Coronary artery (tissue), 2 donors: ENCODE measurements at regions not wholly inside any gene's neighbourhood (a gene's known extent, or its start where the extent isn't known, plus 50 kb on each side); places are given as distances from the start of the nearest gene placed in this dataset.

Experiments
- DNase-seq: peaks from one replicate; pipeline ENCODE4 v3.0.0-alpha.2; 2017; ENCODE audit warnings: low spot score
- H3K27ac ChIP-seq, 2 donors: fragments of 200-600 bp; sonication (generic); one replicate each; pipeline ENCODE4 v1.5.1; 2016 to 2019
- H3K4me3 ChIP-seq: fragments of 200-600 bp; sonication (generic); 2 replicates; pipeline ENCODE4 v1.5.1; 2016; ENCODE audit warnings: mild to moderate bottlenecking, moderate library complexity
- CTCF ChIP-seq: fragments of 200-600 bp; sonication (generic); IDR thresholded peaks from one replicate; pipeline ENCODE4 v1.5.1; 2019; ENCODE audit warnings: antibody characterized with exemption

- DNase-seq, result no peak
- TF ChIP-seq CTCF, result no peak
These were observed 98.1 kb upstream of the VRK1 start for GRCh38 chr14:96698960-96699539.

DNA sequence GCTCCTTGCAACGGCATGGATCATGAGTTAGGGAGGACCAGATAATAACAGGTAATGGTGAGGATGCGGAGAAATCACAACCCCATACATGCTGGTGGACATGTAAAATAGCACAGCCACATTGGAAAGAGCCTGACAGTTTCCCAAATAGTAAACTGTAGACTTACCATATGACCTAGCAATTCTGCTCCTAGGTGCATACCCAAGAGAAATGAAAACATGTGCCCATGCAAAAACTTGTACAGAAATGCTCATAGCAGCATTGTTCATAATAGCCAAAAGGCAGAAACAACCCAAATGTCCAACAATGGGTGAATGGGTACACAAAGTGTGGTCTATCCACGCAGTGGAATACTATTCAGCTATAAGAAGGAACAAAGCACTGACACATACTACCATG is 97.5 kb upstream of the VRK1 start:
- Histone ChIP-seq H3K27ac (no peak overlapping the region), H3K4me3 (no peak overlapping the region)
- TF ChIP-seq CTCF, result no peak
- no peak for DNase-seq

More at GRCh38 chr14:96698960-96699539, 98.1 kb upstream of the VRK1 start:
- Histone ChIP-seq H3K27ac (no peak overlapping the region), H3K4me3 (no peak overlapping the region)

DNA sequence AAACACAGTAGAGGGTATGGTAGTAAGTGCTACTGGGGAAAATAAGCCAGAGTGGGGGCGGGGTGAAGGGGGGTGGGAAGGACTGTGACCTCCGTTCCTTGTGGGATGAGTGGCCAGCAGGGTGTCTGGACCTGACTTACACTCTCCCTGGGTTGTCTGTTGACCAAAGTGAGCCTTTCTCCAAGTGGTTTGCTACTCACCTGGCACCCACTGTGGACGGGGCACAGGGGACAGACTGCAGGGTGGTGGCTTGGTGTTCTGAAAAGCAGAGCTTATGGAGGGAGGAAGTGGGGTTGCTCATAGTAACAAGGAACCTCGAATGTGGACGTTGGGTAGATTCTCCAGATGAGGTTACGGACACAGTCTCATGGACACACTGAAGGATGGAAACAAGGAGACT is 94.4 kb upstream of the VRK1 start:
- H3K27ac ChIP-seq, result no peak overlapping the region
- TF ChIP-seq CTCF, result no peak
- H3K4me3 ChIP-seq, result no peak overlapping the region
- DNase-seq, result no peak

DNA sequence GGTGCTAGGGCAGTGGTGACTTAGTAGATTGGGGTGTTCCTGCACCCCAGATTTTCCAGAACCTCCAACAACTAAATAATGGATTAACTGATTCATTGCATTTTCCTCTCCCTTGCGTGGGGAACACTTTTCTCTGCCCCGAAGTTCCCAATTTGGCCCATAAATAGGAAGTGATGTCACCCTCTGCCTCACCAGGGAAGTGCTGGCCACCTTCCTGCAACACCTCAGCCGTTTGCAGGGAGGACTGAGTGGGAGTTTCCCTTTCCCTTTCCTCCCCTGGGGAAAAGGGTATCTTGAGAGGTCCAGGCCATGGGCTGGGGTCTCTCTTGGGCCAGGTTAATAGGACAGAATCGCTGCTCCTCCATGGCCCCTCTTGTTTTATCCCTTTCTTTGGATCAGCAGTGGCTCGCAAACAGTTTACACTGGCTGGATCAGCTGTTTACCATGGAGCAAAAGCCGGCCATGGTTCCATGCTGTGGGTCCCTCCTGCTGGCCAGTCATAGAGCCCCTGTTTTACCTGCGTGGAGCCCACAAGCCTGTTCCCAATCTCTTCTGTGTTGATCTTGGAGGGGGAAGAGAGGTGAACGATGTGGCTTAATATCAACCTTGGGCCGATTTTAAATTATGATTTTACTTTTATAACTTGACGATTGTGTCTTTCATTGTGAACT is 91.6 kb upstream of the VRK1 start:
- no peak overlapping the region for H3K27ac ChIP-seq
- no peak for TF ChIP-seq CTCF
- H3K4me3 ChIP-seq, result no peak overlapping the region
- DNase-seq, result no peak

DNA sequence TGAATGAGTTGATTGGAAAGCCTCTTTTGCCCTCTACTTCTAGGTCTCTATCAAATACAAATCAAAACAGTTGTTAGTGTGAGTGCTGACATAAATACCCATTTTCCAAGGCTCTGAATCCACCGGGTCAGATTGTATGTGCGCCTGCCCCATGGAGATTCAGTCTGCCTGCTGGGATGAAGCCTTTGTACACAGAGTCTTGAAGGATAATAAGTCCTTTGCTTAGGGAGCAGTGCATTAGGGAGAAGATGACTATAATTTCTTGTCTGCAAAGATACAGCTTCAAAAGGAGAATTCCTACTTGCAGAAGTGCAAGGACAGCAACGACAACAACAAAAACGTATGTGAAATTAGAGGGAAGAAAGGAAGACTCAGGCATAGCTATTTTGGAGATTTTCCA is 90.3 kb upstream of the VRK1 start:
- TF ChIP-seq CTCF, result no peak
- no peak for DNase-seq
- H3K27ac ChIP-seq, result no peak overlapping the region
- no peak overlapping the region for H3K4me3 ChIP-seq

GRCh38 chr14:96710060-96710666 is 87.0 kb upstream of the VRK1 start:
- no peak overlapping the region for H3K4me3 ChIP-seq
- no peak for TF ChIP-seq CTCF
- DNase-seq, result no peak
- no peak overlapping the region for H3K27ac ChIP-seq
